Activated T-cell treated with anti-CD3 and anti-CD28 coated beads for 1 hour (primary cell): ENCODE measurements at regions not wholly inside any gene's neighbourhood (a gene's known extent, or its start where the extent isn't known, plus 50 kb on each side); places are given as distances from the start of the nearest gene placed in this dataset.

Experiments used
- DNase-seq: peaks from one replicate; pipeline ENCODE4 v3.0.0-alpha.2; 2020; ENCODE audit warnings: low read depth

DNA sequence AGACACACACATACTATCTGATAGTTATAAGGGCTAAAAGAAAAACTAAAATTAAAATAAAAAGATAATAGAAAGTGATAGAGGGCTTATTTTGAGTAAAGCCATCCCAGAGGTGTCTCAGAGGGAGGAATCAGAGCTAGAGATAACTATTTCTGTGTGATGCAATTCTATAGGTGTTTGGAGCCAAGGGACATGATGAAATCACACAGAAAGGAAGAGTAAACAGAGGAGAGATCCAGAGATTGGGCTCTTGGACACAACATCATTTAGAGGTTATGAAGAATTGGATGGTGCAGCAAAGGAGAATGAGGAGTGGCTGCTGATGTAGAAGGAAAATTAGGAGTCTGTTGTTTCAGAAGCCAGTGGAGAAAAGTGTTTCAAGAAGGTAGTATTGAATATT, 393.5 kb downstream of the DIRAS2 start:
- no peak for DNase-seq

DNA sequence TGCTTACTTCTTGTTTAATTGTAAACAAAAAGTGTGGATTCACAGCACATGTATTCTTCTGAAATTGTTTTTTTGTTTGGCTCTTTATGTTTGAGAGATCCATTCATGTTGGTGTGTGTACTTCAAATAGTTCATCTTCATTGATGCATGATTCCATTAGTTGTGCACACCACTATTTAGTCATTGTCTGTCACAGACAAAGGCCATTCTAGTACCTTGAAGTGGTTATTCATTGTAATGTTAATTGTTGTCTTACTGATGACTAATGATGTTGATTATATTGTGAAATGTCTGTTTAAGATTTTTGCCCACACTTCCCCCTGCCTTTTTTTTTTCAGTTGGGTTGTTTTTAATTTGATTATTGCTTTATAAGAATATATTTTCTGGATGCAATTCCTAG, 391.3 kb downstream of the DIRAS2 start:
- DNase-seq: no peak

DNA sequence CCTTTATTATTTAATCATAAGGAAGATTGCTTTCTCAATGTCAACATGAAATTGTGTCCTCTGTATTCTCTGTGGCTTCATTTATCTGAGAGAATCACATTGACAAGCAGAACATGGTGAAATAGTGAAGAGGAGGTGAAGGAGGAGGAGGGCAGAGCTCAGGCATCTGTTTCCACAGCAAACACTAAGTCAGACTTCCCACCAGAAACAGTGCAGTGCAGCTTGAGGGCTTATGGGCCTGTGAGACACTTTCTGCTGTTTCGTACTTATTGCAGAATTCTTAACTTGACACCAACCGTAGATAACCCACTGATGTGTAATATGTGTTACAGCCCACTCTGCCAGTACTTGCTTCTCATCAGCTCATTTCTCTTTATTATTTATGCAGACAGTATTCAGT, 386.3 kb downstream of the DIRAS2 start:
- DNase-seq: no peak

DNA sequence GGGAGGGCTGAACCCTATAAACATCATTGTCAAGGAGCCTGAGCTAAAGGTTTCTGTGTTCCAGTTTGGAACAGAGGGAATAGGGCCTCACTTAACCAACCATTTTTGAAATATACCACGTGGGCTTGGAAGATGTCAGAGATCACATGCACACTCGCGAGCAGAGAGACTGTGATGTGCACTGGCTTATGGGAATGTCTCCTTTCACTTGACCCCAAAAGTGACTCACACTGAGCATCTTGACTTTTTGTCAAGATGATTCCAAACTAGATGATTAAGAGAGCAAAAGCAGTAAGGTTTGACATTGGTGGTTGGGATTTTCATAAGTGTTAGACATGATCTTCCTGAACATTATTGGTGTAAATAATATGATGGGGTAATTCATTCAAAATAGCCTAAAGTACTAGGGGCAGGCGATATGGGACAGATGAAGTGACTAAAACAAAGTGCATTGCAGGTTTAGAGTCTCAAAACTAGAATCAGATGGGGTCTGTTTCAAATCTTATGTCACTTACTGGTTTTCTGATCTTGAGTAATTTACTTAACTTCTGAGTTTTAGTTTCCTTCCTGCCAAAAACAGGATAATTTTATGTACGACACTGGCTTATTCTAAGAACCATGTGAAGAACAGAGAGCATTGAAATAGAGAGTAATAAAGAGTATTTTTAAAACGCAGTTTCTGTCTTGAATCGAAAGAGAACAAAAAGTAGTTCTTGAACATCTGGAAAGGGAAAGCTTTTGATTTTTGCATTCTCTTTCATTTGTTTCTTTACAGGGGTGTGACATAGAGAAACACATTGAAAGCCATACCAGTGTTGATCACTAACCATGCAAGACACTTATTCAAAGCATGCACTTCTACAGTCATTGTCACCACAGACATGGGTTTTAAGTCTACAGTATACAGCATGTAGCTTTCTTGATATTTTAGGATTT, 383.0 kb downstream of the DIRAS2 start:
- no peak for DNase-seq

DNA sequence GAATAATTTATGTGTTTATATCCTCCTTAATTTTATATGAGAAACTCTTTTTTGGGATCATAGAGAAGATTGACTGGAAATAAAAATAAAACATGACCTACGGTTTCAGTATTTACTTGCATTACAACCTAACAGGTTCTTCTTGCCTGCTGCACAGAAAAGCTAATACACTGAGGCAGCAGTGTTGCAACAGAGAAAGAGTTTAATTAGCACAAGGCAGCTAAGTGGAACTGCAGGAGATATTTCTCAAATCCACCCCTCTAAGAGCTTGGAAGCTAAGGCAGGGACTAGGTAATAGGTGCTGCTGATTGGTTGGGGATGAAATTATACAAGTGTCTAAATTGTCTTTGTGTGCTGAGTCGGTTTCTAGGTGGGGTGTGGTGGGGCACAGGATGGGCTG, 380.9 kb downstream of the DIRAS2 start:
- DNase-seq: no peak

DNA sequence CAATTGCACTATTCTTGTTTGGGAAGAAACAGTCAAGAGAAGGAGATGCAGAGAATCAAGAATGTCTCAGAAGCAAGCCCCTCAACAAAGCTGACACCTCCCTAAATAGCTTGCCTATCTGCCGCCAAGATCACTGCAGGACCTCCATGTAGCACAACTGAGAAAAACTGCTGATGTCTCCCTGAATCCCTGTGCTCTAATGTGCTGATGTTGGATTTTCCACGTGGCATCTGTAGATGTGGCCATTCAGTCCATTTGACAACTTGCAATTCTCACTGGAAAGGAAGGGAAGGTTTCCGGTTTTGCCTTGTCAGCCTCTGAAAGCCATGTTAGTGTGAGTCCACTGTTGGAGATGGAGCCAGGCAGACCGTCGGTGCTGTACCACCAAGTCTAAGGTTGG, 374.0 kb downstream of the DIRAS2 start:
- DNase-seq: no peak

DNA sequence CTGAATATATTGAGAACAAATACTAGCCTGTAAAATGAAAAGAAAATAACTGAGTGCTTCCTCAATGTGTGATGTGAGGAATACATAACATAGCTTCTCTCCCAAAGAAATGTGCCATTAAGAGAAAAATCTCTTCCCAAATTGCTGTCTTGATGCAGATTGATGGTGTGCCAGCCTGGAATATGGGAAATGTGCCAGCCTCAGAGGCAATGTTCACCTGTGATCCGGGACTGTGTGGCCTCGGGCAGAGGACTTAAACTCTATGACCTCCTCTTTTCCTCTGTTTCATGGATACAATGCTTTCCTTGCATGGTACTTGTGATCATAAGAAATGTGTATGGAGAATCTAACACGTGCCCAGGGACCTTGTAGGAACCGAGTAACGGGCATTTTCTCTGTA, 370.9 kb downstream of the DIRAS2 start:
- no peak for DNase-seq

DNA sequence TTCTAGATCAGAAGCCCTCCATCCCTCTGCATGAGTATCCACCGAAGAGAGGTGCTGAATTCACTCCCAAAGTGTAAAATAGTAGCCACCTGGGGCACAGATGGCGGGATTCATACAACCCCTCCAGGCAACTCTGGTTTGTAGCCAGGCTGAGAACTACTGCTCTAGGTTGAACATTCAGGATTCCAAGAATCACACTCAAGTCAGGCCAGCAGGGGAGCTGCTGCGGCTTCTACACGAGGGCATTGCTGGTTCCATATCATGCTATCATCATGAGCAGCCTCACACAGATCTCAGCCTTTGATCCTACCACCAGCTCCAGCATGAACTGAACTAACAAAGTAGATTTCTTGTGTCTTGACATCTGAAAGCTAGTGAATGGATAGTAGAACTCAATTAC, 367.9 kb downstream of the DIRAS2 start:
- no peak for DNase-seq

DNA sequence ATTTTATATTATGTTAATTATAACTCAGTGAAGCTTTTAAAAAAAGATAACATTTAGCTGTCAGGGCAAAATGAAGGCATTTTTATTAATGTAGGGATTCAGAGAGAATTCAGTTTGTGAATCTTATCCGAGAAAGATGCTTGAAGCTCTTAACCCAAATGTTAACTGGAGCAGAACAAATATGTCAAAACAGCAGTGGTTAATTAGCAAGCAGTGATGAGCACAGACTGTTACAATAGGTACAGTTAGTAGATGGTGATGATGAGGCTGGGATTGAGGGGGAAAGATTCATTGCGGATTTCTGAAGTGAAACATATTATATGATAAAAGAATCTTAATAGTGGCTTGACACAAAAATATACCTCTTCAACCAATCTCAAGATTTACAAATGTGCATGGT, 356.7 kb downstream of the DIRAS2 start:
- no peak for DNase-seq

DNA sequence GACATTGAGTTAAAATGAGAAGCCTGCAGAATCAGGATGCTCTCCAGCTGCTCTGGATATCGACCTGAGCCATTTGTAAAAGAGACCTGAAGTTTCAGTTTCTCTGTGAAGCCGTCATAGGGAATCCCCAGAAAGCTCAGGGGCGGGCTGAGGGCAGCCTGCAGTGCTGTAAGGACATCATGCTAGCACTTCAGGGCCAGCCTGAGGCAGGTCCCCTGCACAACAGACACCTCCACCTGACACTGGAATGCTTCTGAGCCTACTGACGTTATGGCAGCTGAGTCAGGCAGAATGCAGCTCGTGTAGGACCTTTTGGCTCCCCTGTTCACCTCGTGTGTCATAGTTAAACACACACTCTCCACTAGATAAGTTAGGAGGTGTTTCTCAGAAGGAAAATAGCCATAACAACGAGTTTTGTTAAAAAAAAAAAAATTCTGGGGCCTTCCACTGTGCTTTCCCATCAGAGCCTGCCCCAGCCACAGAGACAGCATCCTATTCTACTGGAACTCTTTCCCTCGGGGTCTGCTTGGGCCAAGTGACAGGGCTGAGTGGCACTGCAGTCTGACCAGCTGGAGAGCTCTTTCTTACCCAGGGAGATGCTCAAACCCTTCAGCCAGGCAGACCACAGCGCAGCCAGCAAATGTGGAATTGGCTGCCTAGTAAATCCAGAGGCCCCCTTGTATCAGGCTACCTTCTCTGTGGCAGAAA, 354.9 kb downstream of the DIRAS2 start:
- no peak for DNase-seq

DNA sequence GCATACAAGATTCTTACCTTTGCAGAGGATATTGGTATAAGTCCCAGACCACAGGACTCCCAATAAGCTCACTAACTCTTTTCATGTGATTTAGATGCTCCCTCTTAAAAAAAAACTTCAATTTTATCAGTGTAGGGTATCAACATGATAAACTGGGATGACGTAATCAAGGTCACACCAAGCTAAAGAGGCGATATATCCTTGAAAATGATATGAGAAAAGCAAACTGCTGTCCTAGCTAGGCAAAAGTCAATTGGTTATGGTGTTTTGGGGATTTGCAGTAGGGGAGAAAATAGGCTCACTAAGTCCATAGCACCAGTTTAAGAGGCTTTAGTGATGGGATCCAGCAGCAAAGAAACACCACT, 354.4 kb downstream of the DIRAS2 start:
- no peak for DNase-seq

DNA sequence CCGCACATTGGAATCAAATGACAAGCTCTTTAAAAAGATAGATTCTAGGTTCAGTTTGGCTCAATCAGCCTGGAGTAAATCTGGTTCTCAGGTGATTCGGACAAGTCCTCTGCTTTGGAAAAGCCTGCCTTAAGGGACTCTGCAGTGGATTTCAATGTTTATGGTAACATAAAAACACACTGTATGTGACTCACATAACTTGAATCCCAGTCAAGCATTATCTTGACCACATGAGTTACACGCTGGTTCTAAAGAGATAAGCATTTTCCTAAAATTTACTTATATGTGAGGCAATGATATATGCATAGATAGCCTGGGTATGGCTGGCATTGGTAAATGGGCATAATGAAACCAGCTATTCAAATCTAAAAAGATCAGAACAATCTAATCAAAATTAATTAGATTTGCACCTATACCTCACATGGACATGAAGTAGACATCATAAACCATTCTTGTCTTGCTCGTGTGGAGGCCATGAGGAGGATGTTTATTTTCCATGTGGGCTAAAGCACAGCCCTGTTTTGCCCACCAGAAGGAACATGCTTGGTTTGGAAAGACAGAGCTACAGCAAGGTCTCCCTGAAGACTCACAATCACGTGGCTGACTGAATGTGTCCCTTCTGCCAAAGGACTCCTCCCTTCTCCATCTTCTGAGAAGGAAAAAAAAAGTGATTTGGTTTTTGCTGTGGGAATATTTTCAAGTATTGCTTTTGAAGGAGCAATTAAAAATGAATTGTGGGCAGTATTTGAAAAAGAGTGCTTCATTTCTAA, 351.7 kb downstream of the DIRAS2 start:
- DNase-seq: no peak

DNA sequence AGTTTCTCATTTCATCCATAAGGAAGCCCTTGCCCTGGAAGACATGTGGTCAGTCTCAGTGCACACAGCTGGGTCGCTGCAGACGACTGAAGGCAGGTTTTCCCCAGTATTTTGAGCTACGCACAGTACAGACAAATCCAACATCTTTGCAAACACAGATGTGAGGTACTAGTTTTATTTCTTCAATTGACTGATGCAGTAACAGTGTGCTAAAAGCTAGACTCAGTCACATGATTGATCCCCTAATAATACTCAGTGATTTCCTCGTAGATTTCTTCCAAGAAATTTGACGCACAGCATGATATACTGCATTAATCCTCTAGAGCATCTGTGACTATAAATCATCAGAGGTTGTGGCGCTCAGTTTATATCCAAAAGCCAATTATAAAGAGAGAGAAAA, 346.1 kb downstream of the DIRAS2 start:
- no peak for DNase-seq

DNA sequence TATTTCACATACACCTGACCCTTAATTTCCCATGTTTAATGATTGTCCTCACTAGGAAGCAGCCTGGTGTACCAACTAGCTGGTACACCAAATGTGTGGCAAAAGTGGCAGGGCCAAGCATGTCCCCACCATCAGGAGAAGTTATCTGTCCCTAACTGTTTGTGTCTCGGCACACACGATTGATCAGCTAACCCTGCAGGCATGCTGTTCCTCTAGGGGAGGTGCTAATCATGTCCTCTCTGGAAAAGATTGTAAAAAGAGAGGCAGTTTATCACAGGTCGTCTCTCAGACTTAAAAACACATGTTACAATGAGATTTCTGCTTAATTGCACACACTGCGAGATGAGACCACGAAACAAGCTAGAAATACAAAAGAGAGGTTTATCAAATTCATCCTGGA, 342.7 kb downstream of the DIRAS2 start:
- no peak for DNase-seq

DNA sequence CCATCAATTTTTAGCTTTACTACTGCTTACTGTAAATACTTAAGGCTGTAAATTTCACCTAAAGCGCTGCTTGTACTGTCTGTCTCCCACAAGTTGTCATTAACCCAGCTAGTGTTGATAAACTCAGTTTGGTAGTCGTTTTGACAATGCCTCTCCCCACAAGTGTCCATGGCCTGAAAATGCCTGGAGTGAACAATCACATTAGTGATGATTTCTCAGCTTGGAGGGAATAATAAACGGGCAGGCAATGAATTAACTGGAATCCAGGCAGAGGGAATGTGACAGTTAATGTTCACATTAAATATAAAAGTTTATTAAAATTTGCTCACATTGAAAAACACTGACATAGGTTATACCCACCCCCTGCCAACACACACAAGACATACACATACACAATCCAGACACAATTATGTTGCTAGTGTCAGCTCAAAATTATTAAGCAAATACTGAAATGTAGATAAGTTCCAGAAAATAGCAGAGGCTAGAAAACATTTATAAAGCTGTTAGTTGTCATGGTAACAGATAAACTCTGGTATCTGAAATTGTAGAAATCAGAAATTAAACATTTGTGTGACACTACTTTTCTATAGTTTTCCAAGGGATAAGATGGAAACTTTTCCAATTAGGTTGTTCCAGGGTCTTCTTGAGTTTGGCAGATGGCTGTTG, 341.9 kb downstream of the DIRAS2 start:
- DNase-seq: no peak

DNA sequence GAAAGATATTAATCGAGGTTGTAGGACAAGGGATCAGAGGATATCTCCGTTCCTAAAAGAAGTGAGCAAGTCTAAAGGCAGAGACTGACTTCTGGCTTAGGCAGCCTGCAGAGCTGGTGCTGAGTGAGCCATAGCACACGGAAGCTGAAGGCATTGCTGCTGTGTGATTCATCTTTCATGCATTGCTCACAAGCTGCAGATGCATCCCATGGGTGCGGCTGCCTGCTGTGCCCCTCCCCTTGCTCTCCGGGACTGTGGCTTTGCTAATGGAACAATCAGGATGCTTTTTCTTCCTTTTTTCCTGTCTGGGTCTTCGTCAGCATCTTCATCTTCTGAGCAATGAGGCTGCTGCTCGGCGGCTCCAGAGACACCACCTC, 341.4 kb downstream of the DIRAS2 start:
- no peak for DNase-seq

DNA sequence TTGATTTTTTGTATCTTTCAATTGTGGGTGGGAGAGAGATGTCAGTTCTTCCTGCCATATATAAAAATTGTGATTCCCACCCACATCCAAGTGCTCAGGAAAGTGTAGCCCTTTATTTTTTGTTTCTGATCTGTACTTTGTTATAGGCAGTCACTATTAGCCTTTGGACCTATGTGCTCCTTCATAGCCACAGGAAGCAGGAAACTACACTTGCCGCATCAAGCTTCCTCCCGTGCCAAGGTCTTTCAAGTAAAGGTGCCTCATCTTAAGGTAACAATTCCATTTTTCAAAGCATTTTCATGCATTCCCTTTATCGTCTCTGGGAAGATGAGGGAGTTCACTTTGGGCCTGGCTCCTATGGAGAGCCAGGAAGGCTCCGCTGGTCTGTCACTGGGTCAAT, 339.0 kb downstream of the DIRAS2 start:
- no peak for DNase-seq

DNA sequence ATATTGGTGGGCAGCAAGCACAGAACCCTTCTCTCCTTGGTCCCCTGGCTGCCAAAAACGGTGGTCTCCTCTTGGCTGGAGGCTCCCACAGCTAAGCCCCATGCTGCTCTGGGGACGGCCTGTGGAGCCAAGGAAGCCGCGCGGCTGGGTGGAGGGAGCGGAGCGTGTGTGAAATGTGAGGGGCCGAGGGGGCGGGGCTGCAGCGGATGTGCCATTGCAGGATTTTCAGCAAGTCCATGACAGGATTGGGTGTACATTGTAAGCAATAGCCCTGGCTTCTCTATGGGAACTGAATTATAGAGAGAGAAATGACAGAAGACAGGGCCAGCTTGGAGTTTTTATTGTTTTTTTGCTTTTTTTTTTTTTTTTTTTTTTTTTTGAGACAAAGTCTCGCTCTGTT, 336.5 kb downstream of the DIRAS2 start:
- no peak for DNase-seq

DNA sequence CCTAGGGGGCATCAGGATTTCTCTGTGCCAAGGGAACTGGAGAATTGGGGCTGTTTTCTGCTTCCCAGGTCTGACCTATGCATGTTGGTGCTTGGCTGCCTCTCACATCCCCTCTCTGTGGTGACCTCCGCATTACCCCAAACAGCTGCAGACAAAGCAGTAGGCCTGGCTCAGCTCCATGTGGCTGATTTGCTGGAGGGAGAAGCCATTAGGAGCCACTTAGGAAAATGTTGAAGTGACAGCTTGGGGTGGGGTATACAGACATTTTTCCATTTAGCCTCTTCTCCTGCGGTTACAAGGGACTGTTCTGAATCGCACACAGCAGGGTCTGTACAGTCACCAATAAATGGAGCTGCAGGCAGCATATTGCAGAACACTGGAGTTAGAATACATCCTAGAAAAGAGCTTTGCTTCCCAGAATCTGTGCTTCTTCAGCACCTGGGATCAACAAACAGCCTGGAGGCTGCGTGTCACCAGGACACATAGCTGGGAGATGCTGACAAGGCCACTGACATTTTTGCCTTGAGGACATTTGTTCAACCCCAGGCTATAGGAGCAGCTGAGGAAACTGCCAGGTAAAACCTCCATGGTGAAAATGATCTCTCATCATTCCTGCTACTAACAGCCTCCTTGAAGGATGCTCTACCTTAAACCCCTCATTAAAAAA, 335.3 kb downstream of the DIRAS2 start:
- DNase-seq: no peak

DNA sequence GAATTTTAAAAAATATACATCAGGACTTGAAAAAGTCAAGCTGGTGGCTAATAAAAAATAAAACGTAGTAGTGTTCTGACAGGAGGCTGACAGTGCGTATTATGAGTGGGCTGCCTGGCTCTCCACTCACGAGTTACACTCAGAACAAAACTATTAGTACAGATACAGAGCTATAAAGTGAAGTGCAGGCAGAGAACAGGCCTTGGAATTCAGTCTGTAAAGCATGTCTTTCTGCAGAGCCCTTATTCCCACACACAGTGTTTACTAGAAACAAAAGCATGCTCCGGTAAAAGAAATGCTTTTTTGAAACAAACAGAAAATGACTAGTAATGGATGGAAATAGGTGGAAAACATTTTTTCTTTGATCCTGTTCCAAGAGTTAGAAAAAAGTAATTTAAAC, 334.7 kb downstream of the DIRAS2 start:
- DNase-seq: no peak

DNA sequence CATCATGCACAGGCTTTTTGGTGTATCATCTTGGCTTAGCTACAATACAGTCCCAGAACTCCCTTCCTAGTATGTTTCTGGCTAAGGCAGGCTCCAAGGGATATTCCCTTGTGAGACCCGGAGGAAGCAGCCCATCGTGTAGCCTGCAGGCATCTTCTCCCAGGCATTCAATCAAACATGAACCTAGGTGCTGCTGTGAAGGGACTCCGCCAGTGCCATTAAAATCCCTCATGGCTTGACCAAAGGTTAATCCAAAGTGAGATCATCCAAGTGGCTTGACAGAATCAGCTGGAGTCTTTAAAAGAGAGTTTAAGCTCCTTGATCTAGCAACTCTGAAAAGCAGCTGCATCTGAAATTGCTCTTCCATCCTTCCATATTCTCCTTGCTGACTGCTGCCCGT, 333.9 kb downstream of the DIRAS2 start:
- DNase-seq: no peak
